ENCODE measurements at regions not wholly inside any gene's neighbourhood (a gene's known extent, or its start where the extent isn't known, plus 50 kb on each side); places are given as distances from the start of the nearest gene placed in this dataset.

- TF ChIP-seq CTCF (IDR thresholded peaks at IDR 0.05; ENCODE audit: unreplicated experiment): no peak
- H3K9me3 Mint-ChIP-seq: no peaks in the 10 kb centered on the region
These were observed 445.7 kb upstream of the NETO1 start for GRCh38 chr18:73313476-73313875.

GRCh38 chr18:73296686-73297085 lies 428.9 kb upstream of the NETO1 start:
- Mint-ChIP-seq H3K27me3 (ENCODE audit: low read depth) (peaks cover 7% of the 10 kb centered on the region), H3K27ac (no peak overlapping the region), H3K4me1 (no peaks in the 10 kb centered on the region), H3K9me3 (no peaks in the 10 kb centered on the region), H3K36me3 (no peaks in the 10 kb centered on the region), H3K4me3 (no peak overlapping the region)
- no peak for TF ChIP-seq CTCF (IDR thresholded peaks at IDR 0.05; ENCODE audit: unreplicated experiment)
- DNase-seq (ENCODE audit: low spot score in 2 of 2, unreplicated experiment in 2 of 2): no peak

More at GRCh38 chr18:73313476-73313875, 445.7 kb upstream of the NETO1 start:
- H3K4me3 Mint-ChIP-seq: no peak overlapping the region
- H3K4me1 Mint-ChIP-seq: no peaks in the 10 kb centered on the region
- DNase-seq (ENCODE audit: low spot score in 2 of 2, unreplicated experiment in 2 of 2): no peak
- peaks cover 4% of the 10 kb centered on the region for H3K27me3 Mint-ChIP-seq (ENCODE audit: low read depth)
- H3K27ac Mint-ChIP-seq: no peak overlapping the region
- H3K36me3 Mint-ChIP-seq: no peaks in the 10 kb centered on the region

GRCh38 chr18:73292156-73292555 lies 424.4 kb upstream of the NETO1 start:
- no peak for DNase-seq (ENCODE audit: low spot score in 2 of 2, unreplicated experiment in 2 of 2)
- H3K27ac Mint-ChIP-seq: no peak overlapping the region
- no peaks in the 10 kb centered on the region for H3K36me3 Mint-ChIP-seq
- H3K9me3 Mint-ChIP-seq: no peaks in the 10 kb centered on the region
- no peak overlapping the region for H3K4me3 Mint-ChIP-seq
- no peaks in the 10 kb centered on the region for H3K27me3 Mint-ChIP-seq (ENCODE audit: low read depth)
- no peak for TF ChIP-seq CTCF (IDR thresholded peaks at IDR 0.05; ENCODE audit: unreplicated experiment)
- no peaks in the 10 kb centered on the region for H3K4me1 Mint-ChIP-seq

- Mint-ChIP-seq H3K9me3 (no peaks in the 10 kb centered on the region), H3K4me3 (no peak overlapping the region), H3K4me1 (no peaks in the 10 kb centered on the region), H3K36me3 (no peaks in the 10 kb centered on the region), H3K27me3 (ENCODE audit: low read depth) (no peaks in the 10 kb centered on the region), H3K27ac (no peak overlapping the region)
- DNase-seq (ENCODE audit: low spot score in 2 of 2, unreplicated experiment in 2 of 2): no peak
- TF ChIP-seq CTCF (IDR thresholded peaks at IDR 0.05; ENCODE audit: unreplicated experiment): no peak
These were observed 421.0 kb upstream of the NETO1 start for GRCh38 chr18:73288813-73289212.

- Mint-ChIP-seq H3K27ac (no peak overlapping the region), H3K9me3 (no peaks in the 10 kb centered on the region), H3K27me3 (ENCODE audit: low read depth) (no peaks in the 10 kb centered on the region), H3K4me1 (no peaks in the 10 kb centered on the region), H3K4me3 (no peak overlapping the region), H3K36me3 (no peaks in the 10 kb centered on the region)
- TF ChIP-seq CTCF (IDR thresholded peaks at IDR 0.05; ENCODE audit: unreplicated experiment): no peak
- DNase-seq (ENCODE audit: low spot score in 2 of 2, unreplicated experiment in 2 of 2): no peak
These were observed 418.8 kb upstream of the NETO1 start for GRCh38 chr18:73286584-73286983.

- no peak for TF ChIP-seq CTCF (IDR thresholded peaks at IDR 0.05; ENCODE audit: unreplicated experiment)
- H3K27ac Mint-ChIP-seq: no peak overlapping the region
- H3K36me3 Mint-ChIP-seq: no peaks in the 10 kb centered on the region
- H3K4me1 Mint-ChIP-seq: no peaks in the 10 kb centered on the region
- DNase-seq (ENCODE audit: low spot score in 2 of 2, unreplicated experiment in 2 of 2): no peak
- no peaks in the 10 kb centered on the region for H3K27me3 Mint-ChIP-seq (ENCODE audit: low read depth)
- H3K4me3 Mint-ChIP-seq: no peak overlapping the region
- H3K9me3 Mint-ChIP-seq: no peaks in the 10 kb centered on the region
These were observed 416.0 kb upstream of the NETO1 start for GRCh38 chr18:73283788-73284187.
